HEK293 (cell line): ENCODE measurements at regions not wholly inside any gene's neighbourhood (a gene's known extent, or its start where the extent isn't known, plus 50 kb on each side); places are given as distances from the start of the nearest gene placed in this dataset.
A peak's percentile ranks its signal among the peaks of the same experiment; 100 is the strongest.

Experiments used
- CTCF ChIP-seq: fragments of 450-650 bp; formaldehyde crosslinking; IDR thresholded peaks from 2 replicates; pipeline ENCODE4 v1.5.1; 2016; ENCODE audit warnings: missing biosample characterization, missing genetic modification characterization
- EGR2 ChIP-seq: fragments of 450-650 bp; formaldehyde crosslinking; IDR thresholded peaks from 2 replicates; pipeline ENCODE4 v1.5.1; 2016; ENCODE audit warnings: low read depth, missing biosample characterization, missing genetic modification characterization
- GLI2 ChIP-seq: fragments of 450-650 bp; formaldehyde crosslinking; IDR thresholded peaks from 2 replicates; pipeline ENCODE4; 2017; ENCODE audit warnings: missing biosample characterization, missing genetic modification characterization, low read depth, borderline replicate concordance
- HOXA7 ChIP-seq: sonication (generic); formaldehyde crosslinking; IDR thresholded peaks from 2 replicates; pipeline ENCODE4 v1.8.1; 2022; ENCODE audit warnings: missing genetic modification reagents, borderline replicate concordance
- HOXC10 ChIP-seq: sonication (generic); formaldehyde crosslinking; IDR thresholded peaks from 2 replicates; pipeline ENCODE4 v1.8.1; 2023; ENCODE audit warnings: mild to moderate bottlenecking, missing genetic modification reagents
- INSM2 ChIP-seq: fragments of 450-650 bp; formaldehyde crosslinking; IDR thresholded peaks from 2 replicates; pipeline ENCODE4 v1.5.1; 2016; ENCODE audit warnings: missing biosample characterization, missing genetic modification characterization
- KLF16 ChIP-seq: fragments of 450-650 bp; formaldehyde crosslinking; IDR thresholded peaks from 2 replicates; pipeline ENCODE4 v1.5.1; 2017; ENCODE audit warnings: missing biosample characterization, missing genetic modification characterization
- MYNN ChIP-seq: fragments of 450-650 bp; formaldehyde crosslinking; IDR thresholded peaks from 2 replicates; pipeline ENCODE4 v1.5.1; 2016; ENCODE audit warnings: missing biosample characterization, missing genetic modification characterization, borderline replicate concordance
- RBAK ChIP-seq: fragments of 450-650 bp; formaldehyde crosslinking; IDR thresholded peaks from 2 replicates; pipeline ENCODE4 v1.5.1; 2016; ENCODE audit warnings: missing biosample characterization, missing genetic modification characterization
- REPIN1 ChIP-seq: fragments of 450-650 bp; formaldehyde crosslinking; IDR thresholded peaks from 2 replicates; pipeline ENCODE4 v1.5.1; 2017; ENCODE audit warnings: missing biosample characterization, missing genetic modification characterization, low read depth
- YY1 ChIP-seq: fragments of 450-650 bp; formaldehyde crosslinking; IDR thresholded peaks from 2 replicates; pipeline ENCODE4 v1.5.1; 2018; ENCODE audit warnings: missing biosample characterization, missing genetic modification characterization
- ZBTB1 ChIP-seq: fragments of 450-650 bp; formaldehyde crosslinking; IDR thresholded peaks from 2 replicates; pipeline ENCODE4 v1.5.1; 2016; ENCODE audit warnings: missing biosample characterization, missing genetic modification characterization
- ZBTB20 ChIP-seq: fragments of 450-650 bp; formaldehyde crosslinking; IDR thresholded peaks from 2 replicates; pipeline ENCODE4 v1.5.1; 2016; ENCODE audit warnings: missing biosample characterization, missing genetic modification characterization
- ZBTB21 ChIP-seq: fragments of 450-650 bp; formaldehyde crosslinking; IDR thresholded peaks from 2 replicates; pipeline ENCODE4 v1.5.1; 2017; ENCODE audit warnings: missing biosample characterization, missing genetic modification characterization
- ZBTB49 ChIP-seq: fragments of 450-650 bp; formaldehyde crosslinking; IDR thresholded peaks from 2 replicates; pipeline ENCODE4 v1.5.1; 2016; ENCODE audit warnings: missing biosample characterization, missing genetic modification characterization, low read depth
- ZBTB6 ChIP-seq: fragments of 450-650 bp; formaldehyde crosslinking; IDR thresholded peaks from 2 replicates; pipeline ENCODE4 v1.5.1; 2017; ENCODE audit warnings: missing biosample characterization, missing genetic modification characterization
- ZNF266 ChIP-seq: fragments of 450-650 bp; formaldehyde crosslinking; IDR thresholded peaks from 2 replicates; pipeline ENCODE4 v1.5.1; 2016; ENCODE audit warnings: missing biosample characterization, missing genetic modification characterization, low read depth
- ZNF366 ChIP-seq: fragments of 450-650 bp; formaldehyde crosslinking; conservative IDR thresholded peaks from 2 replicates; pipeline ENCODE4 v1.5.1; 2016; ENCODE audit warnings: missing biosample characterization, missing genetic modification characterization
- ZNF398 ChIP-seq: fragments of 450-650 bp; formaldehyde crosslinking; IDR thresholded peaks from 2 replicates; pipeline ENCODE4 v1.5.1; 2017; ENCODE audit warnings: missing biosample characterization, missing genetic modification characterization
- ZNF449 ChIP-seq: fragments of 450-650 bp; formaldehyde crosslinking; IDR thresholded peaks from 2 replicates; pipeline ENCODE4 v1.5.1; 2017; ENCODE audit warnings: missing biosample characterization, mild to moderate bottlenecking, missing genetic modification characterization, moderate library complexity
- ZNF510 ChIP-seq: fragments of 450-650 bp; formaldehyde crosslinking; IDR thresholded peaks from 2 replicates; pipeline ENCODE4 v1.5.1; 2018; ENCODE audit warnings: mild to moderate bottlenecking, missing genetic modification characterization, missing biosample characterization; ENCODE audit not compliant: insufficient replicate concordance
- ZNF521 ChIP-seq: fragments of 450-650 bp; formaldehyde crosslinking; IDR thresholded peaks from 2 replicates; pipeline ENCODE4 v1.5.1; 2017; ENCODE audit warnings: missing biosample characterization, mild to moderate bottlenecking, missing genetic modification characterization
- ZNF530 ChIP-seq: fragments of 450-650 bp; formaldehyde crosslinking; IDR thresholded peaks from 2 replicates; pipeline ENCODE4 v1.5.1; 2016; ENCODE audit warnings: low read depth, missing biosample characterization, missing genetic modification characterization
- ZNF544 ChIP-seq: fragments of 450-650 bp; formaldehyde crosslinking; IDR thresholded peaks from 2 replicates; pipeline ENCODE4 v1.5.0; 2017; ENCODE audit warnings: missing biosample characterization, missing genetic modification characterization
- ZNF560 ChIP-seq: fragments of 450-650 bp; formaldehyde crosslinking; IDR thresholded peaks from 2 replicates; pipeline ENCODE4 v1.5.1; 2017; ENCODE audit warnings: missing biosample characterization, missing genetic modification characterization, borderline replicate concordance
- ZNF600 ChIP-seq: fragments of 450-650 bp; formaldehyde crosslinking; IDR thresholded peaks from 2 replicates; pipeline ENCODE4 v1.5.1; 2016; ENCODE audit warnings: missing biosample characterization, missing genetic modification characterization
- ZNF623 ChIP-seq: fragments of 450-650 bp; formaldehyde crosslinking; IDR thresholded peaks from 2 replicates; pipeline ENCODE4 v1.5.1; 2016; ENCODE audit warnings: missing biosample characterization, missing genetic modification characterization
- ZNF624 ChIP-seq: fragments of 450-650 bp; formaldehyde crosslinking; IDR thresholded peaks from 2 replicates; pipeline ENCODE4 v1.5.1; 2017; ENCODE audit warnings: missing biosample characterization, missing genetic modification characterization
- ZNF677 ChIP-seq: fragments of 450-650 bp; IDR thresholded peaks from 2 replicates; pipeline ENCODE4 v1.5.0; 2018; ENCODE audit warnings: missing biosample characterization, mild to moderate bottlenecking, missing genetic modification characterization, moderate library complexity
- ZSCAN16 ChIP-seq: fragments of 450-650 bp; formaldehyde crosslinking; IDR thresholded peaks from 2 replicates; pipeline ENCODE4 v1.5.1; 2016; ENCODE audit warnings: missing biosample characterization, missing genetic modification characterization
- ZSCAN30 ChIP-seq: fragments of 450-650 bp; IDR thresholded peaks from 2 replicates; pipeline ENCODE4 v1.5.1; 2018; ENCODE audit warnings: missing biosample characterization, mild to moderate bottlenecking, missing genetic modification characterization, moderate library complexity

GRCh38 chr15:72967811-72968530 lies 84.3 kb upstream of the NEO1 start (continued):
- TF ChIP-seq ZNF521 (tag by site-specific recombination) (no peak), ZNF600 (tag by site-specific recombination) (no peak), YY1 (tag by site-specific recombination) (no peak; the same call in 1 of the 2 replicates), ZNF449 (peak; percentile 53; the same call in 1 of the 2 replicates), ZNF398 (tag by site-specific recombination) (no peak), ZBTB1 (tag by site-specific recombination) (no peak), ZSCAN16 (tag by site-specific recombination) (no peak), INSM2 (tag by site-specific recombination) (no peak), ZBTB49 (no peak), ZNF530 (no peak), HOXA7 (no peak), HOXC10 (CRISPR knock-in tag) (no peak), ZSCAN30 (tag by site-specific recombination) (peak; percentile 96), ZNF560 (tag by site-specific recombination) (no peak), MYNN (no peak), ZNF510 (tag by site-specific recombination) (no peak), ZBTB20 (tag by site-specific recombination) (peak; percentile 90), KLF16 (0 out of 2 replicates have a peak, but pooled peaks have one; percentile 35), ZNF366 (no peak), ZNF624 (tag by site-specific recombination) (no peak), REPIN1 (tag by site-specific recombination) (no peak), GLI2 (tag by site-specific recombination) (peak; percentile 47; the same call in 1 of the 2 replicates), ZNF677 (tag by site-specific recombination) (no peak), ZBTB21 (tag by site-specific recombination) (no peak), EGR2 (tag by site-specific recombination) (no peak), RBAK (tag by site-specific recombination) (no peak), CTCF (tag by site-specific recombination) (no peak), ZNF266 (tag by site-specific recombination) (no peak), ZNF544 (tag by site-specific recombination) (no peak), ZNF623 (tag by site-specific recombination) (no peak), ZBTB6 (tag by site-specific recombination) (no peak)
